ENCODE measurements at regions not wholly inside any gene's neighbourhood (a gene's known extent, or its start where the extent isn't known, plus 50 kb on each side); places are given as distances from the start of the nearest gene placed in this dataset.

DNA sequence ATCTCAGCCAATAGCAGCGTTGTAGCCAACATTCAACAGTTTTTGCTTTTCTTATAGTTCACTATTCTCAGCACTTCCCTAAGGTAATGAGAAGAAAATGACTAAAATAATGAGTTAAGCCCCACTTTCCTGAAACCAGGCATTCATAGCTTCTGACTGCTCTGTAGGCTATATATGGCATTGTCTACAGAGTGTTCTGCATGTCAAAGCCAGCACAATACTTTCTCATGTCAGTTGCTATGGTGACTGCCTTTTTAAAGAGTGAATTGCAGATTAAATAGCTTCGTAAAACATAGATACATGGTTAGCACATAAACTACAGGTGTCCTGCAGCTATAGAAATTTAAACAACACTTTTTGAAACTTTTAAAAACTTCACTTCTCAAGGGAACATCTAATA lies 1256.1 kb upstream of the CNTN5 start:
- no peak overlapping the region for H3K4me3 Mint-ChIP-seq
- TF ChIP-seq, protein P1, sequence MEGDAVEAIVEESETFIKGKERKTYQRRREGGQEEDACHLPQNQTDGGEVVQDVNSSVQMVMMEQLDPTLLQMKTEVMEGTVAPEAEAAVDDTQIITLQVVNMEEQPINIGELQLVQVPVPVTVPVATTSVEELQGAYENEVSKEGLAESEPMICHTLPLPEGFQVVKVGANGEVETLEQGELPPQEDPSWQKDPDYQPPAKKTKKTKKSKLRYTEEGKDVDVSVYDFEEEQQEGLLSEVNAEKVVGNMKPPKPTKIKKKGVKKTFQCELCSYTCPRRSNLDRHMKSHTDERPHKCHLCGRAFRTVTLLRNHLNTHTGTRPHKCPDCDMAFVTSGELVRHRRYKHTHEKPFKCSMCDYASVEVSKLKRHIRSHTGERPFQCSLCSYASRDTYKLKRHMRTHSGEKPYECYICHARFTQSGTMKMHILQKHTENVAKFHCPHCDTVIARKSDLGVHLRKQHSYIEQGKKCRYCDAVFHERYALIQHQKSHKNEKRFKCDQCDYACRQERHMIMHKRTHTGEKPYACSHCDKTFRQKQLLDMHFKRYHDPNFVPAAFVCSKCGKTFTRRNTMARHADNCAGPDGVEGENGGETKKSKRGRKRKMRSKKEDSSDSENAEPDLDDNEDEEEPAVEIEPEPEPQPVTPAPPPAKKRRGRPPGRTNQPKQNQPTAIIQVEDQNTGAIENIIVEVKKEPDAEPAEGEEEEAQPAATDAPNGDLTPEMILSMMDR (conservative IDR thresholded peaks at IDR 0.05): no peak
- no peak overlapping the region for H3K9ac ChIP-seq (ENCODE audit: extremely low read depth, insufficient read length, low read length)
- H3K9me3 ChIP-seq (ENCODE audit: control insufficient read depth, low read depth, low read length): no peaks in the 10 kb centered on the region
- H3K23ac ChIP-seq (ENCODE audit: insufficient read length, low read depth, low read length): no peak overlapping the region
- H2BK5ac ChIP-seq (ENCODE audit: insufficient read length, low read length): no peak overlapping the region
- DNase-seq: no peak
- H4K8ac ChIP-seq (replicated peaks; ENCODE audit: insufficient read length, low read depth, low read length): no peak overlapping the region
- H3K4ac ChIP-seq (ENCODE audit: low read depth, low read length): no peak overlapping the region
- H2BK15ac ChIP-seq (ENCODE audit: low read depth, low read length): no peak overlapping the region
- no peaks in the 10 kb centered on the region for H3K27me3 ChIP-seq (ENCODE audit: insufficient read depth, low read length)
- peaks cover 5% of the 10 kb centered on the region in 2 experiments for H3K9me3 Mint-ChIP-seq
- no peak overlapping the region for H4K91ac ChIP-seq (ENCODE audit: insufficient read length, low read depth, low read length)
- H3K18ac ChIP-seq (ENCODE audit: insufficient read length, low read depth, low read length): no peak overlapping the region
- no peaks in the 10 kb centered on the region for H3K27me3 Mint-ChIP-seq (ENCODE audit: low read depth)
- no peak overlapping the region for H3K14ac ChIP-seq (ENCODE audit: insufficient read depth, low read length)
- no peaks in the 10 kb centered on the region for H3K4me1 ChIP-seq (ENCODE audit: insufficient read depth, low read length)
- H3K79me2 ChIP-seq (ENCODE audit: insufficient read depth, low read length): no peaks in the 10 kb centered on the region
- H4K5ac ChIP-seq (ENCODE audit: insufficient read length, low read depth, low read length): no peak overlapping the region
- peak overlapping the region; percentile 24 to 91 (median 53); a peak in 5 of 7 replicates for H3K27ac Mint-ChIP-seq
- no peaks in the 10 kb centered on the region for H4K20me1 ChIP-seq (ENCODE audit: control insufficient read depth, insufficient read depth, insufficient read length)
- no peaks in the 10 kb centered on the region for H3K23me2 ChIP-seq (ENCODE audit: insufficient read length, low read depth, low read length, poor library complexity, severe bottlenecking)
- no peak overlapping the region for H3K27ac ChIP-seq (ENCODE audit: insufficient read length, low read depth, low read length)
- no peak overlapping the region for H2BK120ac ChIP-seq (ENCODE audit: low read depth, low read length, poor library complexity, severe bottlenecking)
- H3K36me3 Mint-ChIP-seq (ENCODE audit: insufficient read depth in 1 of 3, low read depth in 3 of 3): peaks cover 0 to 5% (median 2%) of the 10 kb centered on the region in 3 experiments; a peak in 4 of 7 replicates
- no peak overlapping the region for H3K4me2 ChIP-seq (ENCODE audit: insufficient read depth, insufficient read length, low read length)
- H3T11ph ChIP-seq (ENCODE audit: low read length): no peak overlapping the region
- peaks cover 10% of the 10 kb centered on the region in 2 experiments for H3K4me1 Mint-ChIP-seq
- no peak overlapping the region for H3K56ac ChIP-seq (ENCODE audit: insufficient read length, low read depth, low read length)
- H3K79me1 ChIP-seq (ENCODE audit: insufficient read depth, low read depth, low read length, poor library complexity, severe bottlenecking): no peaks in the 10 kb centered on the region
- no CpG with 5 or more reads among the region's 2 CpGs for WGBS (ENCODE audit: extremely low coverage, insufficient read length, low lambda C conversion rate)
- H2BK20ac ChIP-seq (ENCODE audit: low read depth, low read length, poor library complexity, severe bottlenecking): no peak overlapping the region
- H2AFZ ChIP-seq (ENCODE audit: low read length): no peak overlapping the region
- no peak overlapping the region for H2BK12ac ChIP-seq (ENCODE audit: insufficient read length, low read depth, low read length)
- H2AK5ac ChIP-seq (ENCODE audit: insufficient read length, low read length): no peak overlapping the region
